SK-N-SH (cell line): ENCODE measurements at regions not wholly inside any gene's neighbourhood (a gene's known extent, or its start where the extent isn't known, plus 50 kb on each side); places are given as distances from the start of the nearest gene placed in this dataset.

Source experiments
- EP300 ChIP-seq, 2 experiments: IDR thresholded peaks; 2 replicates each; pipeline versions ENCODE4 v1.4.0 to v1.6.1; 2012; ENCODE audit warnings: borderline replicate concordance in 1 of 2, low read depth in 1 of 2, low read length in 1 of 2
- FOSL2 ChIP-seq: IDR thresholded peaks from 2 replicates; pipeline ENCODE4 v1.4.0; 2012; ENCODE audit warnings: low read depth, mild to moderate bottlenecking, moderate library complexity, borderline replicate concordance
- POLR2AphosphoS5 ChIP-seq: IDR thresholded peaks from 2 replicates; pipeline ENCODE4 v1.6.1; 2012; ENCODE audit warnings: low read depth, low read length
- SMC3 ChIP-seq: IDR thresholded peaks from 2 replicates; pipeline ENCODE4 v1.6.1; 2012; ENCODE audit warnings: low read depth, low read length, improper control_type of control experiment
- TEAD4 ChIP-seq: IDR thresholded peaks from 2 replicates; pipeline ENCODE4 v1.4.0; 2012; ENCODE audit warnings: mild to moderate bottlenecking, borderline replicate concordance; ENCODE audit not compliant: insufficient read depth
- TF ChIP-seq, protein P1 (sequence below): fragments of 200-600 bp; sonication (generic); IDR thresholded peaks from 2 replicates; pipeline ENCODE4 v1.6.1; 2017; ENCODE audit warnings: antibody characterized with exemption, mild to moderate bottlenecking, moderate library complexity
- TF ChIP-seq, protein P2 (sequence below): IDR thresholded peaks from 2 replicates; pipeline ENCODE4; 2012
- TF ChIP-seq, protein P3 (sequence below): IDR thresholded peaks from 2 replicates; pipeline ENCODE4 v1.4.0; 2012; ENCODE audit warnings: low read depth, borderline replicate concordance

DNA sequence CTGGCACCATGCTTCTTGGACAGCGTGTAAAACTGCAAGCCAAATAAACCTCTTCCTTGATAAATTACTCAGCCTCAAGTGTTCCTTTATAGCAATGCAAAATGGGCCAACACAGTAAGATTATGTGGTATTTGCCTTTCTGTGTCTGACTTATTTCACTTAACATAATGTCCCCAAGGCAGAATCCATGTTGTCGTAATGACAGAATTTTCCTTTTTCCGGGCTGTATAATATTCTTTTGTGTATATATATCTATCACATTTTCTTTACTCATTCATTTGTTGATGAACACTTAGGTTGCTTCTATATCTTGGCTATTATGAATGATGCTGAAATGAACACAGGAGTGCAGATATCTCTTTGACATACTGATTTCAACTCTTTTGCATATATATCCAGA, 209.1 kb upstream of the PTER start:
- TF ChIP-seq, protein P1, sequence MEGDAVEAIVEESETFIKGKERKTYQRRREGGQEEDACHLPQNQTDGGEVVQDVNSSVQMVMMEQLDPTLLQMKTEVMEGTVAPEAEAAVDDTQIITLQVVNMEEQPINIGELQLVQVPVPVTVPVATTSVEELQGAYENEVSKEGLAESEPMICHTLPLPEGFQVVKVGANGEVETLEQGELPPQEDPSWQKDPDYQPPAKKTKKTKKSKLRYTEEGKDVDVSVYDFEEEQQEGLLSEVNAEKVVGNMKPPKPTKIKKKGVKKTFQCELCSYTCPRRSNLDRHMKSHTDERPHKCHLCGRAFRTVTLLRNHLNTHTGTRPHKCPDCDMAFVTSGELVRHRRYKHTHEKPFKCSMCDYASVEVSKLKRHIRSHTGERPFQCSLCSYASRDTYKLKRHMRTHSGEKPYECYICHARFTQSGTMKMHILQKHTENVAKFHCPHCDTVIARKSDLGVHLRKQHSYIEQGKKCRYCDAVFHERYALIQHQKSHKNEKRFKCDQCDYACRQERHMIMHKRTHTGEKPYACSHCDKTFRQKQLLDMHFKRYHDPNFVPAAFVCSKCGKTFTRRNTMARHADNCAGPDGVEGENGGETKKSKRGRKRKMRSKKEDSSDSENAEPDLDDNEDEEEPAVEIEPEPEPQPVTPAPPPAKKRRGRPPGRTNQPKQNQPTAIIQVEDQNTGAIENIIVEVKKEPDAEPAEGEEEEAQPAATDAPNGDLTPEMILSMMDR: no peak
- TF ChIP-seq FOSL2 (no peak), SMC3 (no peak), TEAD4 (no peak), EP300 (IDR thresholded peaks at IDR 0.05; ENCODE audit: borderline replicate concordance in 1 of 2, low read depth in 1 of 2, low read length in 1 of 2) (no peak), POLR2AphosphoS5 (no peak)
- TF ChIP-seq, protein P2, sequence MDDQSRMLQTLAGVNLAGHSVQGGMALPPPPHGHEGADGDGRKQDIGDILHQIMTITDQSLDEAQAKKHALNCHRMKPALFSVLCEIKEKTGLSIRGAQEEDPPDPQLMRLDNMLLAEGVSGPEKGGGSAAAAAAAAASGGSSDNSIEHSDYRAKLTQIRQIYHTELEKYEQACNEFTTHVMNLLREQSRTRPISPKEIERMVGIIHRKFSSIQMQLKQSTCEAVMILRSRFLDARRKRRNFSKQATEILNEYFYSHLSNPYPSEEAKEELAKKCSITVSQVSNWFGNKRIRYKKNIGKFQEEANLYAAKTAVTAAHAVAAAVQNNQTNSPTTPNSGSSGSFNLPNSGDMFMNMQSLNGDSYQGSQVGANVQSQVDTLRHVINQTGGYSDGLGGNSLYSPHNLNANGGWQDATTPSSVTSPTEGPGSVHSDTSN: no peak
- TF ChIP-seq, protein P3, sequence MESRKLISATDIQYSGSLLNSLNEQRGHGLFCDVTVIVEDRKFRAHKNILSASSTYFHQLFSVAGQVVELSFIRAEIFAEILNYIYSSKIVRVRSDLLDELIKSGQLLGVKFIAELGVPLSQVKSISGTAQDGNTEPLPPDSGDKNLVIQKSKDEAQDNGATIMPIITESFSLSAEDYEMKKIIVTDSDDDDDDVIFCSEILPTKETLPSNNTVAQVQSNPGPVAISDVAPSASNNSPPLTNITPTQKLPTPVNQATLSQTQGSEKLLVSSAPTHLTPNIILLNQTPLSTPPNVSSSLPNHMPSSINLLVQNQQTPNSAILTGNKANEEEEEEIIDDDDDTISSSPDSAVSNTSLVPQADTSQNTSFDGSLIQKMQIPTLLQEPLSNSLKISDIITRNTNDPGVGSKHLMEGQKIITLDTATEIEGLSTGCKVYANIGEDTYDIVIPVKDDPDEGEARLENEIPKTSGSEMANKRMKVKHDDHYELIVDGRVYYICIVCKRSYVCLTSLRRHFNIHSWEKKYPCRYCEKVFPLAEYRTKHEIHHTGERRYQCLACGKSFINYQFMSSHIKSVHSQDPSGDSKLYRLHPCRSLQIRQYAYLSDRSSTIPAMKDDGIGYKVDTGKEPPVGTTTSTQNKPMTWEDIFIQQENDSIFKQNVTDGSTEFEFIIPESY: no peak
